SK-N-SH treated with all-trans-retinoic acid at 6 μM for 48 hours (cell line): ENCODE measurements at regions not wholly inside any gene's neighbourhood (a gene's known extent, or its start where the extent isn't known, plus 50 kb on each side); places are given as distances from the start of the nearest gene placed in this dataset.

Source experiments
- OSR1 ChIP-seq: fragments of 250-450 bp; sonication (Bioruptor Pico); IDR thresholded peaks from 2 replicates; pipeline ENCODE4 v1.8.0; 2022; ENCODE audit warnings: moderate library complexity, mild to moderate bottlenecking, inconsistent platforms
- RARB ChIP-seq: fragments of 250-450 bp; sonication (Bioruptor Pico); IDR thresholded peaks from 2 replicates; pipeline ENCODE4 v1.8.0; 2021; ENCODE audit warnings: mild to moderate bottlenecking, moderate library complexity
- SNAI2 ChIP-seq: fragments of 250-450 bp; sonication (Bioruptor Pico); IDR thresholded peaks from 2 replicates; pipeline ENCODE4 v1.5.0; 2020; ENCODE audit warnings: mild to moderate bottlenecking, moderate library complexity
- TCF4 ChIP-seq: fragments of 250-450 bp; sonication (Bioruptor Pico); IDR thresholded peaks from 2 replicates; pipeline ENCODE4 v1.8.0; 2021; ENCODE audit warnings: mild to moderate bottlenecking, moderate library complexity, borderline replicate concordance
- ZC3H10 ChIP-seq: fragments of 250-450 bp; sonication (Bioruptor Pico); IDR thresholded peaks from 2 replicates; pipeline ENCODE4 v1.5.1; 2021; ENCODE audit warnings: mild to moderate bottlenecking, moderate library complexity
- ZFP30 ChIP-seq: fragments of 450-650 bp; formaldehyde crosslinking; IDR thresholded peaks from 2 replicates; pipeline ENCODE4 v1.5.0; 2022; ENCODE audit warnings: mild to moderate bottlenecking, moderate library complexity
- ZNF565 ChIP-seq: fragments of 450-650 bp; formaldehyde crosslinking; conservative IDR thresholded peaks from 2 replicates; pipeline ENCODE4 v1.5.0; 2020; ENCODE audit warnings: low read depth, mild to moderate bottlenecking, moderate library complexity
- ZNF70 ChIP-seq: fragments of 450-650 bp; formaldehyde crosslinking; IDR thresholded peaks from 2 replicates; pipeline ENCODE4 v1.5.0; 2020; ENCODE audit warnings: mild to moderate bottlenecking, moderate library complexity
- ZNF8 ChIP-seq: fragments of 450-650 bp; formaldehyde crosslinking; IDR thresholded peaks from 2 replicates; pipeline ENCODE4 v1.5.0; 2020; ENCODE audit warnings: mild to moderate bottlenecking, moderate library complexity
- TF ChIP-seq, protein P1 (sequence below): fragments of 250-450 bp; sonication (Bioruptor Pico); IDR thresholded peaks from 2 replicates; pipeline ENCODE4 v1.8.0; 2020; ENCODE audit warnings: mild to moderate bottlenecking, moderate library complexity, borderline replicate concordance
- TF ChIP-seq, protein P2 (sequence below): fragments of 250-450 bp; sonication (Bioruptor Pico); IDR thresholded peaks from 2 replicates; pipeline ENCODE4 v1.5.0; 2020; ENCODE audit warnings: mild to moderate bottlenecking, moderate library complexity

DNA sequence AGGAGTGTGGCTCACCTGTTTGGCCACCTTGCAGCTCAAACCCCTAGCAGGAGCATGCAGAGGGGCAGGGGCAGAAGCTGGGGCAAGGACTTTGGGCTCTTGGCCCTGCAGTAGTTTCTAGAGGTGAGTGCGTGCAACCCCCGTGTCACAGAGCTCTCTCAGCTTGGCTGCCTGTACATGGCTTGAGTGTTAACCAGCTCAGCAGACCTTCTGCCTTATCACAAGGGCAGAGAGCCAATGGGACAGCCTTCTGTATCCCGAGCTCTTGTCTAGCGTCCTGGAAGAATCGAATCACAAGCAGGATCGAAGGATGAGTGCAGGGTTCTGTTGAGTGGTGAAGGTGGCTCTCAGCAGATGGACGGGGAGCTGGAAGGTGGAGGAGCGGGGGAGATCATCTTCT is 120.3 kb upstream of the TMEM18 start:
- TF ChIP-seq, protein P1, sequence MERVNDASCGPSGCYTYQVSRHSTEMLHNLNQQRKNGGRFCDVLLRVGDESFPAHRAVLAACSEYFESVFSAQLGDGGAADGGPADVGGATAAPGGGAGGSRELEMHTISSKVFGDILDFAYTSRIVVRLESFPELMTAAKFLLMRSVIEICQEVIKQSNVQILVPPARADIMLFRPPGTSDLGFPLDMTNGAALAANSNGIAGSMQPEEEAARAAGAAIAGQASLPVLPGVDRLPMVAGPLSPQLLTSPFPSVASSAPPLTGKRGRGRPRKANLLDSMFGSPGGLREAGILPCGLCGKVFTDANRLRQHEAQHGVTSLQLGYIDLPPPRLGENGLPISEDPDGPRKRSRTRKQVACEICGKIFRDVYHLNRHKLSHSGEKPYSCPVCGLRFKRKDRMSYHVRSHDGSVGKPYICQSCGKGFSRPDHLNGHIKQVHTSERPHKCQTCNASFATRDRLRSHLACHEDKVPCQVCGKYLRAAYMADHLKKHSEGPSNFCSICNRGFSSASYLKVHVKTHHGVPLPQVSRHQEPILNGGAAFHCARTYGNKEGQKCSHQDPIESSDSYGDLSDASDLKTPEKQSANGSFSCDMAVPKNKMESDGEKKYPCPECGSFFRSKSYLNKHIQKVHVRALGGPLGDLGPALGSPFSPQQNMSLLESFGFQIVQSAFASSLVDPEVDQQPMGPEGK (CRISPR knock-in tag) = no peak
- TF ChIP-seq, protein P2, sequence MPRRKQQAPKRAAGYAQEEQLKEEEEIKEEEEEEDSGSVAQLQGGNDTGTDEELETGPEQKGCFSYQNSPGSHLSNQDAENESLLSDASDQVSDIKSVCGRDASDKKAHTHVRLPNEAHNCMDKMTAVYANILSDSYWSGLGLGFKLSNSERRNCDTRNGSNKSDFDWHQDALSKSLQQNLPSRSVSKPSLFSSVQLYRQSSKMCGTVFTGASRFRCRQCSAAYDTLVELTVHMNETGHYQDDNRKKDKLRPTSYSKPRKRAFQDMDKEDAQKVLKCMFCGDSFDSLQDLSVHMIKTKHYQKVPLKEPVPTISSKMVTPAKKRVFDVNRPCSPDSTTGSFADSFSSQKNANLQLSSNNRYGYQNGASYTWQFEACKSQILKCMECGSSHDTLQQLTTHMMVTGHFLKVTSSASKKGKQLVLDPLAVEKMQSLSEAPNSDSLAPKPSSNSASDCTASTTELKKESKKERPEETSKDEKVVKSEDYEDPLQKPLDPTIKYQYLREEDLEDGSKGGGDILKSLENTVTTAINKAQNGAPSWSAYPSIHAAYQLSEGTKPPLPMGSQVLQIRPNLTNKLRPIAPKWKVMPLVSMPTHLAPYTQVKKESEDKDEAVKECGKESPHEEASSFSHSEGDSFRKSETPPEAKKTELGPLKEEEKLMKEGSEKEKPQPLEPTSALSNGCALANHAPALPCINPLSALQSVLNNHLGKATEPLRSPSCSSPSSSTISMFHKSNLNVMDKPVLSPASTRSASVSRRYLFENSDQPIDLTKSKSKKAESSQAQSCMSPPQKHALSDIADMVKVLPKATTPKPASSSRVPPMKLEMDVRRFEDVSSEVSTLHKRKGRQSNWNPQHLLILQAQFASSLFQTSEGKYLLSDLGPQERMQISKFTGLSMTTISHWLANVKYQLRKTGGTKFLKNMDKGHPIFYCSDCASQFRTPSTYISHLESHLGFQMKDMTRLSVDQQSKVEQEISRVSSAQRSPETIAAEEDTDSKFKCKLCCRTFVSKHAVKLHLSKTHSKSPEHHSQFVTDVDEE (CRISPR knock-in tag) = no peak
- TF ChIP-seq ZC3H10 (no peak), RARB (no peak), ZNF8 (no peak), ZNF565 (CRISPR knock-in tag) (no peak), ZFP30 (CRISPR knock-in tag) (no peak), OSR1 (CRISPR knock-in tag) (no peak), TCF4 (CRISPR knock-in tag) (no peak), SNAI2 (no peak), ZNF70 (no peak)
